H1 (cell line): ENCODE measurements at regions not wholly inside any gene's neighbourhood (a gene's known extent, or its start where the extent isn't known, plus 50 kb on each side); places are given as distances from the start of the nearest gene placed in this dataset.

Experiments used
- CTCF ChIA-PET: fragments of 300-600 bp; sonication (Branson Sonifier 250); formaldehyde crosslinking; loops from one replicate; lab custom pipeline; 2021; ENCODE audit not compliant: partially characterized antibody; lab: Charles Lee
- POLR2A ChIA-PET: fragments of 300-600 bp; sonication (Branson Sonifier 250); formaldehyde crosslinking; loops from one replicate; lab custom pipeline; 2021; ENCODE audit warnings: inconsistent platforms; ENCODE audit not compliant: partially characterized antibody; lab: Charles Lee
- DNase-seq, 2 experiments: peaks; one replicate each; pipeline versions ENCODE4 v3.0.0 to v3.0.0-alpha.2; 2010 to 2022; ENCODE audit warnings: low spot score in 2 of 2, low read depth in 1 of 2, mixed read lengths in 1 of 2
- FAIRE-seq: peaks from 2 replicates; lab custom pipeline; 2011; peaks lifted over from hg19 to GRCh38; lab: Jason Lieb, UNC
- H2AFZ ChIP-seq: 2 replicates; pipeline ENCODE4 v1.8.1; 2012; ENCODE audit warnings: low read length, inconsistent platforms
- H2AK5ac ChIP-seq: 2 replicates; pipeline ENCODE4 v1.6.1; 2013; ENCODE audit warnings: low read depth, low read length
- H2BK120ac ChIP-seq: replicated peaks from 2 replicates; pipeline ENCODE3; 2013; ENCODE audit warnings: low read depth, low read length, inconsistent platforms
- H2BK12ac ChIP-seq: 2 replicates; pipeline ENCODE4 v1.6.1; 2013; ENCODE audit warnings: low read depth, low read length
- H2BK15ac ChIP-seq: 2 replicates; pipeline ENCODE4 v1.6.1; 2013; ENCODE audit warnings: low read length
- H2BK20ac ChIP-seq: 2 replicates; pipeline ENCODE4 v1.6.1; 2013; ENCODE audit warnings: low read length
- H2BK5ac ChIP-seq: 2 replicates; pipeline ENCODE4 v1.6.1; 2013; ENCODE audit warnings: low read depth, low read length
- H3K14ac ChIP-seq: 2 replicates; pipeline ENCODE4 v1.6.1; 2013; ENCODE audit warnings: inconsistent platforms; ENCODE audit not compliant: insufficient read length
- H3K18ac ChIP-seq: 2 replicates; pipeline ENCODE4 v1.6.1; 2013; ENCODE audit warnings: low read length; ENCODE audit errors: extremely low read depth
- H3K23ac ChIP-seq: 2 replicates; pipeline ENCODE4 v1.6.1; 2013; ENCODE audit warnings: inconsistent platforms; ENCODE audit not compliant: insufficient read length
- H3K23me2 ChIP-seq: 2 replicates; pipeline ENCODE4 v1.6.1; 2013; ENCODE audit warnings: low read depth, low read length
- H3K27ac ChIP-seq: 2 replicates; pipeline ENCODE4 v1.6.1; 2011; ENCODE audit warnings: low read depth, low read length, inconsistent platforms
- H3K27me3 ChIP-seq, 4 experiments: replicated peaks in 1 of 4; 1 replicate in 1 of 4; 2 replicates in 3 of 4; pipeline versions ENCODE4 v1.6.1 to v1.8.1; 2011 to 2013; ENCODE audit warnings: low read length in 3 of 4, mild to moderate bottlenecking in 3 of 4, inconsistent platforms in 2 of 4, mixed read lengths in 2 of 4, moderate library complexity in 1 of 4; ENCODE audit not compliant: control insufficient read depth in 3 of 4, insufficient read depth in 3 of 4; ENCODE audit errors: extremely low read depth in 1 of 4
- H3K36me3 ChIP-seq, 4 experiments: 2 replicates each; pipeline versions ENCODE4 v1.6.1 to v1.8.1; 2011 to 2013; ENCODE audit warnings: mild to moderate bottlenecking in 4 of 4, low read length in 3 of 4, moderate library complexity in 2 of 4, control low read depth in 1 of 4, inconsistent platforms in 1 of 4; ENCODE audit not compliant: insufficient read depth in 4 of 4, control insufficient read depth in 2 of 4
- H3K4ac ChIP-seq: replicated peaks from 2 replicates; pipeline ENCODE3; 2013; ENCODE audit warnings: low read length, low read depth, mixed read lengths, inconsistent platforms; ENCODE audit not compliant: insufficient read length
- H3K4me1 ChIP-seq, 4 experiments: replicated peaks in 1 of 4; 1 replicate in 1 of 4; 2 replicates in 3 of 4; pipeline versions ENCODE4 v1.6.1 to v1.8.1; 2011 to 2013; ENCODE audit warnings: low read length in 3 of 4, inconsistent platforms in 2 of 4, mixed read lengths in 1 of 4; ENCODE audit not compliant: insufficient read depth in 4 of 4, control insufficient read depth in 3 of 4
- H3K4me2 ChIP-seq, 2 experiments: 2 replicates each; pipeline versions ENCODE4 v1.6.1 to v1.8.1; 2011 to 2013; ENCODE audit warnings: low read depth in 2 of 2, low read length in 2 of 2, control low read depth in 1 of 2, inconsistent platforms in 1 of 2, mild to moderate bottlenecking in 1 of 2; ENCODE audit not compliant: insufficient read depth in 1 of 2
- H3K4me3 ChIP-seq, 4 experiments: fragments of 200-600, 300-600 bp in 1 of 4; sonication (generic), shearing (Covaris generic), sonication (Bioruptor Twin) in 1 of 4; 2 replicates each; pipeline versions ENCODE4 v1.5.1 to v1.8.1; 2011 to 2016; ENCODE audit warnings: low read length in 4 of 4, low read depth in 3 of 4, control low read depth in 2 of 4, inconsistent platforms in 2 of 4, mild to moderate bottlenecking in 2 of 4, mixed read lengths in 1 of 4, moderate library complexity in 1 of 4; ENCODE audit not compliant: insufficient read depth in 2 of 4; ENCODE audit errors: extremely low read depth in 1 of 4
- H3K56ac ChIP-seq: replicated peaks from 2 replicates; pipeline ENCODE3; 2013; ENCODE audit warnings: low read depth, mild to moderate bottlenecking, mixed read lengths, low read length, inconsistent platforms; ENCODE audit not compliant: insufficient read length
- H3K79me1 ChIP-seq: 2 replicates; pipeline ENCODE4 v1.6.1; 2013; ENCODE audit warnings: low read depth, low read length, control low read depth
- H3K79me2 ChIP-seq, 2 experiments: 2 replicates each; pipeline versions ENCODE4 v1.6.1 to v1.8.1; 2012 to 2013; ENCODE audit warnings: low read length in 2 of 2, mild to moderate bottlenecking in 2 of 2, inconsistent platforms in 1 of 2; ENCODE audit not compliant: insufficient read depth in 2 of 2, control insufficient read depth in 1 of 2
- H3K9ac ChIP-seq, 4 experiments: replicated peaks in 1 of 4; 1 replicate in 1 of 4; 2 replicates in 3 of 4; pipeline versions ENCODE4 v1.6.1 to v1.8.1; 2011 to 2013; ENCODE audit warnings: low read depth in 3 of 4, low read length in 3 of 4, control low read depth in 2 of 4, mild to moderate bottlenecking in 2 of 4, moderate library complexity in 2 of 4, inconsistent platforms in 1 of 4; ENCODE audit errors: extremely low read depth in 1 of 4
- H3K9me3 ChIP-seq, 2 experiments: 2 replicates each; pipeline versions ENCODE4 v1.6.1 to v1.8.1; 2012 to 2013; ENCODE audit warnings: mild to moderate bottlenecking in 2 of 2, moderate library complexity in 2 of 2, control low read depth in 1 of 2, inconsistent platforms in 1 of 2, low read depth in 1 of 2, low read length in 1 of 2, mixed read lengths in 1 of 2; ENCODE audit not compliant: insufficient read depth in 2 of 2
- H4K20me1 ChIP-seq, 2 experiments: replicated peaks in 1 of 2; 2 replicates each; pipeline versions ENCODE3 to v1.8.1; 2011 to 2013; ENCODE audit warnings: inconsistent platforms in 2 of 2, low read length in 2 of 2, mild to moderate bottlenecking in 1 of 2; ENCODE audit not compliant: insufficient read depth in 2 of 2, control insufficient read depth in 1 of 2
- H4K5ac ChIP-seq: 2 replicates; pipeline ENCODE4 v1.6.1; 2013; ENCODE audit warnings: low read length, low read depth, mixed read lengths, inconsistent platforms; ENCODE audit not compliant: insufficient read length
- H4K8ac ChIP-seq: 2 replicates; pipeline ENCODE4 v1.8.0; 2013; ENCODE audit warnings: mild to moderate bottlenecking, moderate library complexity, low read length, inconsistent platforms; ENCODE audit not compliant: insufficient read depth; ENCODE audit errors: extremely low read depth
- H4K91ac ChIP-seq: replicated peaks from 2 replicates; pipeline ENCODE3; 2013; ENCODE audit warnings: low read length, mixed read lengths, inconsistent platforms; ENCODE audit not compliant: insufficient read length
- BRCA1 ChIP-seq: IDR thresholded peaks from 2 replicates; pipeline ENCODE4 v1.6.1; 2012; ENCODE audit warnings: low read depth, low read length, improper control_type of control experiment
- MAFK ChIP-seq: IDR thresholded peaks from 2 replicates; pipeline ENCODE4 v1.6.1; 2012; ENCODE audit warnings: low read depth, mild to moderate bottlenecking, improper control_type of control experiment, low read length
- POLR2A ChIP-seq, 2 experiments: IDR thresholded peaks; 1 replicate in 1 of 2; 2 replicates in 1 of 2; pipeline ENCODE4 v1.6.1; 2011; ENCODE audit warnings: low read depth in 2 of 2, low read length in 2 of 2, mild to moderate bottlenecking in 2 of 2; ENCODE audit errors: control extremely low read depth in 1 of 2
- SP2 ChIP-seq: IDR thresholded peaks from 2 replicates; pipeline ENCODE4 v1.6.1; 2012; ENCODE audit warnings: mild to moderate bottlenecking, low read length, inconsistent platforms
- ZNF274 ChIP-seq: IDR thresholded peaks from 2 replicates; pipeline ENCODE4 v1.7.0; 2012; ENCODE audit warnings: low read length, borderline replicate concordance; ENCODE audit errors: extremely low read depth
- WGBS, 2 experiments: shearing (Covaris generic) in 1 of 2; methylation state at CpG; one replicate each; pipeline versions ENCODE4 v1.1.6 to v1.1.7; 2013 to 2015; ENCODE audit warnings: low lambda C conversion rate in 2 of 2, mixed read lengths in 2 of 2, inconsistent platforms in 1 of 2, low coverage in 1 of 2, missing lambda C conversion rate in 1 of 2; ENCODE audit not compliant: insufficient replicate concordance in 2 of 2, insufficient coverage in 1 of 2, insufficient read length in 1 of 2; ENCODE audit errors: extremely low coverage in 1 of 2, missing lambda C conversion rate in 1 of 2; 5-methylcytosine and 5-hydroxymethylcytosine counted together

- Histone ChIP-seq H3K23ac (no peak overlapping the region), H3K27ac (no peak overlapping the region), H2BK20ac (no peak overlapping the region), H2BK12ac (no peak overlapping the region), H4K5ac (no peak overlapping the region), H3K56ac (no peak overlapping the region), H4K8ac (no peak overlapping the region), H3K18ac (no peak overlapping the region), H2AK5ac (no peak overlapping the region), H3K4me3 (no peak overlapping the region), H3K23me2 (no peaks in the 10 kb centered on the region), H2AFZ (no peak overlapping the region), H3K36me3 (no peaks in the 10 kb centered on the region), H3K4me2 (no peak overlapping the region), H2BK120ac (no peak overlapping the region), H3K9ac (no peak overlapping the region), H3K4me1 (no peaks in the 10 kb centered on the region), H4K20me1 (no peaks in the 10 kb centered on the region), H2BK15ac (no peak overlapping the region), H3K4ac (no peak overlapping the region), H3K27me3 (no peaks in the 10 kb centered on the region), H2BK5ac (no peak overlapping the region), H3K79me1 (no peaks in the 10 kb centered on the region), H3K79me2 (no peaks in the 10 kb centered on the region), H3K9me3 (no peaks in the 10 kb centered on the region), H4K91ac (no peak overlapping the region), H3K14ac (no peak overlapping the region)
- CTCF ChIA-PET = interaction anchor here (1.5 kb wide), 1 partner anchor 18 kb away, joined by 3 read pairs; no protein-coding TSS in a partner anchor
- DNase-seq (no peak), FAIRE-seq (no peak)
- POLR2A ChIA-PET = no interaction called here
- TF ChIP-seq ZNF274 (no peak), POLR2A (IDR thresholded peaks at IDR 0.05; ENCODE audit: control extremely low read depth in 1 of 2, low read depth in 2 of 2, low read length in 2 of 2) (no peak), SP2 (no peak), MAFK (peak; percentile 23; the same call in 1 of the 2 replicates), BRCA1 (no peak)
- 90% methylated on average over 4 of the region's 4 CpGs; no CpG with 5 or more reads in 1 of the 2 experiments for WGBS, 2 experiments
Measured at GRCh38 chr2:67164771-67165522, 232.2 kb upstream of the ETAA1 start.
